ENCODE measurements at regions not wholly inside any gene's neighbourhood (a gene's known extent, or its start where the extent isn't known, plus 50 kb on each side); places are given as distances from the start of the nearest gene placed in this dataset.

- H3K27ac ChIP-seq (ENCODE audit: insufficient read depth, low read depth, low read length): no peak overlapping the region
- no peak for DNase-seq (ENCODE audit: low read depth, low spot score)
- no peak overlapping the region for H3K4me2 ChIP-seq (ENCODE audit: insufficient read depth, low read length)
- no peak overlapping the region for H2AFZ ChIP-seq (ENCODE audit: low read depth, low read length)
- H3K4me3 ChIP-seq (replicated peaks in 1 of 3; ENCODE audit: insufficient read depth in 1 of 3, low read depth in 1 of 3, low read length in 3 of 3): no peak overlapping the region
- H3K27me3 ChIP-seq (ENCODE audit: control insufficient read depth in 2 of 2, insufficient read depth in 2 of 2, low read length in 2 of 2): peaks cover 0 to 2% of the 10 kb centered on the region in 2 experiments
- no peaks in the 10 kb centered on the region for H3K9me3 ChIP-seq (replicated peaks; ENCODE audit: control insufficient read depth, insufficient read depth, low read length)
- H3K79me2 ChIP-seq (ENCODE audit: control insufficient read depth, insufficient read depth, low read length): no peaks in the 10 kb centered on the region
- CTCF ChIA-PET: interaction anchor here (1.1 to 3.4 kb wide), 6 partner anchors 19 to 234 kb away, joined by 3 to 40 read pairs (median 4); no protein-coding TSS in a partner anchor
- intact Hi-C loops (cut with micrococcal nuclease) (no loop called here), dilution Hi-C loops (cut with MboI; ENCODE audit: extremely low pct_ligation_motif_present, low sequenced_read_pairs) (no loop called here)
- no peaks in the 10 kb centered on the region for H3K36me3 ChIP-seq (ENCODE audit: control insufficient read depth in 2 of 2, extremely low read depth in 1 of 2, insufficient read depth in 2 of 2, low read length in 2 of 2)
- TF ChIP-seq MYC (IDR thresholded peaks at IDR 0.05; ENCODE audit: low read depth, low read length) (no peak), MAX (IDR thresholded peaks at IDR 0.05; ENCODE audit: insufficient read depth, insufficient read length) (no peak), EZH2 (IDR thresholded peaks at IDR 0.05; ENCODE audit: borderline replicate concordance, low read depth, low read length, severe bottlenecking) (no peak), FOS (IDR thresholded peaks at IDR 0.05; ENCODE audit: borderline replicate concordance, insufficient read depth, low read length) (no peak), CTCF (IDR thresholded peaks at IDR 0.05; ENCODE audit: extremely low read depth in 1 of 2, insufficient read depth in 1 of 2, low read depth in 1 of 2, low read length in 2 of 2) (no peak), POLR2A (IDR thresholded peaks at IDR 0.05; ENCODE audit: low read depth, low read length) (no peak), GATA2 (IDR thresholded peaks at IDR 0.05; ENCODE audit: insufficient read depth, insufficient read length, low read depth, low read length) (no peak), JUN (IDR thresholded peaks at IDR 0.05; ENCODE audit: borderline replicate concordance, insufficient read depth, insufficient read length, low read depth) (no peak), POLR2AphosphoS5 (IDR thresholded peaks at IDR 0.05; ENCODE audit: insufficient read depth, low read depth, low read length) (no peak)
- no peaks in the 10 kb centered on the region for H3K9me1 ChIP-seq (replicated peaks; ENCODE audit: control insufficient read depth, extremely low read depth, insufficient read depth, low read length)
- no TSS peak for BruUV-seq (replicated peaks)
- no peak for FAIRE-seq
- POLR2A ChIA-PET: no interaction called here
- no peaks in the 10 kb centered on the region for H3K4me1 ChIP-seq (ENCODE audit: control insufficient read depth, extremely low read depth, insufficient read depth, low read length)
- H4K20me1 ChIP-seq (replicated peaks; ENCODE audit: control insufficient read depth, extremely low read depth, insufficient read depth, low read length): no peaks in the 10 kb centered on the region
- H3K9ac ChIP-seq (replicated peaks; ENCODE audit: extremely low read depth, insufficient read depth, low read length): no peak overlapping the region
These were observed 56.2 kb upstream of the KLHL31 start for GRCh38 chr6:53721766-53722165.
